ENCODE measurements at regions not wholly inside any gene's neighbourhood (a gene's known extent, or its start where the extent isn't known, plus 50 kb on each side); places are given as distances from the start of the nearest gene placed in this dataset.

- TF ChIP-seq CTCF (optimal IDR thresholded peaks at IDR 0.05 in 1 of 3, IDR thresholded peaks at IDR 0.05 in 1 of 3, conservative IDR thresholded peaks at IDR 0.05 in 1 of 3; ENCODE audit: extremely low read depth in 1 of 3, insufficient read depth in 2 of 3, low read length in 3 of 3) = no peak
- no peak for TF ChIP-seq EZH2 (IDR thresholded peaks at IDR 0.05; ENCODE audit: low read length)
Observed at GRCh38 chr1:70892140-70892539, 155.5 kb downstream of the PTGER3 start.
